GM18505 (cell line): ENCODE measurements at regions not wholly inside any gene's neighbourhood (a gene's known extent, or its start where the extent isn't known, plus 50 kb on each side); places are given as distances from the start of the nearest gene placed in this dataset.

Source experiments
- ATAC-seq: cut with Tn5 transposase; IDR thresholded peaks from one replicate; pipeline ENCODE4 v1.9.1; 2021; ENCODE audit not compliant: unreplicated experiment
- POLR2A ChIP-seq: IDR thresholded peaks from 4 replicates; pipeline ENCODE4 v1.6.1; 2011; ENCODE audit warnings: borderline replicate concordance; ENCODE audit not compliant: insufficient read depth, insufficient read length; ENCODE audit errors: extremely low read depth

DNA sequence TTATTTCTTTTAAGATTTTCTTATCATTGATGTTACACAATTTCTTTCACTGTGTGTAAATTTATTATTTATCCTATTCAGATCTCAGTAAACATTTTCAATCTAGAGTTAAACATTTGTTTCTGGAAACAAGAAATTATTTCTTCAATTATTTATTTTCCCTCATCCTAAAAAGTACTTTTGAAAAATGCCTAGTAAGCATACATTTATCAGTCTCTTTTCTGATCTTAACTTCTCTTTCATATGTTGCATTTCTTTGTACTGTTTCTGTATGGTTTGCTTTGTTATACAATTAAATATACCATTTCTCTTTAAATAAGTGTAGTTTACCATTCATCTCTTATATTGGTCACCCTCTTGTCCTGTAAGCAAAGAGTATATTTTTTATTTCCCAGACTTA, 263.2 kb downstream of the C12orf50 start:
- TF ChIP-seq POLR2A = no peak
- ATAC-seq = no peak

GRCh38 chr12:87760943-87761342, 268.3 kb downstream of the C12orf50 start:
- no peak for ATAC-seq
- TF ChIP-seq POLR2A = no peak

GRCh38 chr12:87758271-87758670, 270.9 kb downstream of the C12orf50 start:
- no peak for TF ChIP-seq POLR2A
- ATAC-seq = no peak

- no peak for ATAC-seq
- no peak for TF ChIP-seq POLR2A
These were observed 272.5 kb downstream of the C12orf50 start for GRCh38 chr12:87756721-87757120.

DNA sequence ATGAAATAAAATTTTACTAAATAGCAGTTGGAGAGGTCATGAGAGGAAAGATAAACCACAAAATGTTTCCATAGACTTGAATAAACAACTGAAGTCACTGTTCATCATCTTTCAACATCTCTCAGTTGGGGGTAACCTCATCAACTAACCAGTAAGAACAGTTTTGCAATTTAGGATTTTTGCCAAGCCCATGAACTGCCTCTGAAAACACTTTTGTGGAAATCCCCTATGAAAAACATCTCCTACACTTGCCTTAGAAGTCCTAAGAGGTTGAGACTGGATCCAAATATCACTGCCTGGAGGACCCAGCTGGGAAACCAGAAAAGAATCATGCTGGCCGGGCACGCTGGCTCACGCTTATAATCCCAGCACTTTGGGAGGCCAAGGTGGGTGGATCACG, 273.1 kb downstream of the C12orf50 start:
- TF ChIP-seq POLR2A = no peak
- ATAC-seq = no peak

DNA sequence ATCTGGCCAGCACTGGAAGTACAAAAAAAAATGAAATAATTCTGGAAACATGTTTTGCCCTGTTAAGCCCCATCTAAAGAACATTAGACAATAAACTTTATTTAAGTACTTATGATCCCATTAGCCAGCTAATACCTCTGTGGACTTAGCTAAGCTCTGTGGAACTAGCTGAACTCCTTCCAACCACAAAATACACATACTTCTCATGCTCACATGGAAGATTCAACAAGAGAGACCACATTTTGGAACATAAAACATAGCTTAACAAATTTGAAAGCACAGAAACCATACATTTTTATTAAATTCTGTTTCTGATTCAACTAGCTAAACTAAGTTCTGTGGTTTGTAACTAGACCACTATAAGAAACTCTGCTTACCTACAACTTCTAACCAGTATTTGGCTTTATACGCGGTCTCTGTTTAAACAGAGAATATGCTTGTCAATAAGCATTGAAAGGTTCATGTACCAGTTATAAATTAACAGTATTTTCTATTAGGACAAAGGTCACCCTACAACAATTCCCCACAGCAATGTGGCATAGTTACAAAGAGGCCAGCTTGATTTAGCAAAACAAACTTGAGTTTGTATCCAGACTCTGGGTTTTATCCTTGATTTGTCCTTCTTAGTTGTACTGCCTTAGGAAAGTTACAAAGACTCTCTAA, 300.1 kb downstream of the C12orf50 start:
- no peak for TF ChIP-seq POLR2A
- no peak for ATAC-seq

DNA sequence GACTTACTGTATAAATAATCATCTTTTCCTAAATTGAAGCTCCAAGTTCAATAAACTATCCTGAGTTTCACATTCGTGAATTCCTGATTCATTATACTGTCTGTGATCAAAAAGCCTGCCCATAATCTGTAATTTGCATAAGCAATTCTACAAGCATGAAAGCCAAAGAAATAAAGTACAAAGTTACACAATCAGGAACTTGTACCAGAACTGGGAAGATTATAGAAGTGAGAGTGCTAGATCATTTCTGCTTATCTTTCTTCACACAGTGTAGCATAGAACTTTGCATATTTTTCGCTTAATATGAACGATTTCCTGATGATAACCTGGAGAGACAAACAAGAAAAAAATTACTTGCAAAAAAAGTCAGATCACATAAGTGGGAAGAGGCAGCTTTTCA, 308.2 kb downstream of the C12orf50 start:
- TF ChIP-seq POLR2A = no peak
- ATAC-seq = no peak

GRCh38 chr12:87704374-87704773, 324.8 kb downstream of the C12orf50 start:
- TF ChIP-seq POLR2A = no peak
- no peak for ATAC-seq

DNA sequence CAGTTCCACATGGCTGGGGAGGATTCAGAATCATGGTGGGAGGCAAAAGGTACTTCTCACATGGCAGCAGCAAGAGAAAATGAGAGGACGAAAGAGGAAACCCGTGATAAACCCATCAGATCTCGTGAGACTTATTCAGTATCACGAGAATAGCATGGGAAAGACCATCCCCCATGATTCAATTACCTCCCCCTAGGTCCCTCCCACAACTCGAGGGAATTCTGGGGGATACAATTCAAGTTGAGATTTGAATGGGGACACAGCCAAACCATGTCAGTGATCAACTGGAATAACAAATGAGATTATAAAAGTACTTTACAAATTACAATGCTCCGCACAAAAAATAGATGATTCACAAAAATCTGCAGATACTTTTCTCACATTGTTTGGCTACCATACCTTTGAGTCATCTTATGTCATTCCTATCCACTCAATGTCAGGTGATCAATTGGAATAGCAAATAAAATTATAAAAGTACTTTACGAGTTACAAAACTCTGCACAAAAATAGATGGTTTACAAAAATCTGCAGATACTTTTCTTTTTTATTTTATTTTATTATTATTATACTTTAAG, 338.9 kb downstream of the C12orf50 start:
- no peak for ATAC-seq
- no peak for TF ChIP-seq POLR2A

DNA sequence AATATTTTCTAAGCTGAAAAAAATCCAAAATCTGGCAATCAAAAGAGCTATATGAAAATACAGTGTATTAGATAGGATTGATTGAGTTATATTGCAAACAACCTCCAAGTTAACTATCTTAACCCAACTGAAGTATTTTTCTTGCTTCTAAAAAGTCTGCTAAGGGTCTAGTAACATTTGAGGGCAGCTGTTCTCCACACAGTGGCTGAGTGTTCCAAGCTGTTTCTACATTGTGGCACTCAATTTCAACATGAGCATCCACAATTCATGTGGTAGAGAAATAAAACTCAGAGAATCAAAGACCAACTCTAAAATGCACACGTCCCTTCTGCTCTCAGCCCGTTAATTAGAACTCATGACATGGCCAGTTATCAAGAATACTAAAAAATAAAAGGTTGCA, 340.0 kb downstream of the C12orf50 start:
- TF ChIP-seq POLR2A = no peak
- no peak for ATAC-seq

DNA sequence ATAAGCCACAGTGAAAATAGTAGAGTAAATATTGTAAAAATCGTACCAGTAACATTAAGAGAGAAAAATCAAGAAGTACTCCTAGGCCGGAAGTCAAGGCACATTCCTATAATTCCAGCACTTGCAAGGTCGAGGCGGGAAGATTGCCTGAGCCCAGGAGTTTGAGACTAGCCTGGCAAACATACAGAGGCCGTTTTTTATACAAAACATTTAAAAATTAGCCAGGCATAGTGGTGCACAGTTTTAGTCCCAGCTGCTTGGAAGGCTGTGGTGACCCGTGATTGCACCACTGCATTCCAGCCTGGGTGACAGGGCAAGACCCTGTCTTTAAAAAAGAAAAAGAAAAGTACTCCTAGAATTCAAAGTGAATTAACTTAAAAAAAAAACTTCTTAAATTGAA, 341.8 kb downstream of the C12orf50 start:
- TF ChIP-seq POLR2A = no peak
- ATAC-seq = no peak

- TF ChIP-seq POLR2A = no peak
- ATAC-seq = no peak
These were observed 343.5 kb downstream of the C12orf50 start for GRCh38 chr12:87685696-87686095.

DNA sequence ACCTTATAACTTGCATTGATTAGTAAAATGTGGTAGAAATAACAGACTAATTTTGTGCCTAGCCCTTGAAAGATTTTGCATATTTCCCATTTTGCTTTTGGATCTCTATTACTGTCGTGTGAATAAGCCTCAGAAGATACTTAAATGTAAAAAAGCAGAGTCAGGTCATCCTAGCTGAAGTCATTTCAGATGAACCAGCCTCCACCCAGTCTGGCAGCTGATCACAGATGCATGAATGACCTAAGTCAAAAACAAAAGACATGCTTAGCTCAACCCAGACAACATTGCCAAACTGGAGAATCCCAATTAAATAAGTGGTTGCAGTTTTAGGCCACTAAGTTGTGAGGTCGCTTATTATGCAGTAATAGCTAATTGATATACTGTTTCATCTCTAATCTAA, 349.9 kb downstream of the C12orf50 start:
- no peak for TF ChIP-seq POLR2A
- no peak for ATAC-seq

- no peak for ATAC-seq
- no peak for TF ChIP-seq POLR2A
These were observed 350.7 kb downstream of the C12orf50 start for GRCh38 chr12:87678453-87678852.
